ENCODE measurements at regions not wholly inside any gene's neighbourhood (a gene's known extent, or its start where the extent isn't known, plus 50 kb on each side); places are given as distances from the start of the nearest gene placed in this dataset.

DNA sequence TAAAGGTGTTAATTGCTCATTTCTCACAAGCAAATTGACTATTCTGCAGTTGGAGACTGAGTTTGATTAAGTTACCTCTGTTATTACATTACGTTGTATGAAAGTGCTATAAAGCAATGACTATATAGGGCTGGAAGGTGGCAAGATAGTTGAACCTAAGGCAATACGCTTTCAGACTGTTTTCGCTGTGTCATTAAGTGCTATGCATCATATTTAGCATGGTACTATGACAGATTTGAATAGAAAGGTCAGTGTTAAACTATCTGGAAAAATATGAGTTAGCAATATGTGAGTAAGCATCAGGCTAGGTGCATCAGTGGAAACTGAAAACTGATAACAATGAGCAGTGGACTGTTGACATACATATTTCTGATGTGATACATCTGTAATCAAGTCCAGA lies 206.0 kb upstream of the ARHGAP24 start:
- DNase-seq, result no peak

DNA sequence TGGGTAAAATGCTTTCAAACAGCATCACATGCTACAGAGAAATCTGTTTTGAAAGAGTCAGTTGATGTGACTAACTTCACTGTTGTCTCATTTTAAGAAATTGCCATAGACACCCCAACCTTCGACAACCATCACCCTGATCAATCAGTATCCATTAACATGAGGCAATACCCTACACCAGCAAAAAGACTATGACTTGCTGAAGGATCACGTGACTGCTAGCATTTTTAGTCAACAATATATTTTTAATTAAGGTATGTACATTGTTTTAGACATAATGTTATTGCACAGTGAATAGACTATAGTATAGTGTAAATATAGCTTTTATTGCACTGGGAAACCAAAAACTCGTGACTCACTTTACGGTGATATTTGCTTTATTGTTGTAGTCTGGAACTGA lies 200.0 kb upstream of the ARHGAP24 start:
- no peak for DNase-seq

DNA sequence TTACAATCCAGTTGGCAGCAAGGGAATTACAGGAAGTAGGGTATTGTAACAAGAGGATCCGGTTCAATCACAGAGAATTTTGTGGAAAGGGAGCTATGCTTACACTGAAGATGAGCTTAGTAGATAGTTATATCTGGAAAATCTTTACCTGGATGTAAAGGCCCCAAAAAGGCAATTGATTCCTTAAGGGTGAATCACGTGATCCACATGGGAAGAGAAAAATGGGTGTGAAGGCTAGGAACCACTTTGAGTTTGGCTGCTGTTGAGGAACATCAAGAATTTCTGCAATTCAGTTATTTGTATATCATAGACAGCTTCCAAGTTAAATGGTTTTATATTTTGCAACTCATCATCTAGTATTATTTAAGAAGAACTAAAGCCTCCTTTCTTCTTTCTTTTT lies 194.0 kb upstream of the ARHGAP24 start:
- no peak for DNase-seq

DNA sequence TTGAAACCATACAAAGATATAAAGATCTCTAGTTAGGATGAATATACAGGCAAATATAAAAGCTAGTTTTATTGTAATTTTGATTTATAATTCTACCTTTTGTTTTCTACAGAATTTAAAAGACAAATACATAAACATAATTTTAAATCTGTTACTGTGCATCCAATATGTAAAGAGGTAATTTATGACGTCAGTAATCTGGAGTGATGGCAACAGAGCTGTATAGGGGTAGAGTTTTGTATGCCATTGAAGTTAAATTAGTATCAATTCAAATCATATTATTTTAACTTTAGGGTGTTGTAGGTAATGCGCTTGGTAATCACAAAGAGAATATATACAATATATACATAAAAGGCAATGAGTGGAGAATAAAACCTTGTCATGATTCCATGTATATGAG lies 183.7 kb upstream of the ARHGAP24 start:
- DNase-seq, result no peak

DNA sequence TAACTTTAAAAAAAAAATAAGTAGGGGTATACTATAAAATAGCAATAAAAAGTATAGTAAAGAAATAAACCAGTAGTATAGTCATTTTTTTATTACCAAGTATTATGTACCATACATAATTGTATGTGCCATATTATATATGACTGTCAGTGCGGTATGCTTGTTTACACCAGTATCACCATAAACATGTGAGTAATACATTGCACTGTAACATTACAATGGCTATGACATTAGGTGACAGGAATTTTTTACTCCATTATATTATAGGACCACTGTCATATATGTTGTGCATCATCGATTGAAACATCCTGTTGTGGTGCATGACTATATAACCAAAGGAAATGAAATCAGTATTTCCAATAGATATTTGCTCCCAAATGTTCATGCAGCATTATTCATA lies 176.9 kb upstream of the ARHGAP24 start:
- no peak for DNase-seq

DNA sequence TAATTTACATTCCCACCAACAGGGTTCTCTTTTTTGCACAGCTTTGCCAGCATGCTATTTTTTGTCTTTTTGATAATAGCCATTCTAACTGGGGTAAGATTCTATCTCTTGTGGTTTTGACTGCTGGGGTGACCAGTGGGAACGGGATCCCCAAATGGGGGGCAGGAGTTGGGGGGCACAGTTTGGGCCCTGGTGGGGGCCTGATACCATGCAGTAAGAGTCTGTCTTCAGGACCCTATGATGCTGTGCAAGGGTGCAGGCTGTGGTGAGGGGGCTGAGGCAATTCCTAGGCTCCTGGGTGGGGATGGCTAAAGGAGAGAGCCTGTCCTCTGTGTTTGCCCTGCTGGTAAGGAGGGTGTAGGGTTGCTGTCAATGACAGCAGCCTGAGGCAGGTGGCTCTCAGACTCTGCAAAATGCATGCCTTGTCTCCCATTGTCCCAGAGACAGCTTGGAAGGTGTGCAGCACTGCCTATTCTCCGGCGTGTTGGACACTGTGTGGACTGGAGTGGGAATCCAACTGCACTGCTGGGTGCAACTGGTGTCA lies 172.7 kb upstream of the ARHGAP24 start:
- no peak for DNase-seq

DNA sequence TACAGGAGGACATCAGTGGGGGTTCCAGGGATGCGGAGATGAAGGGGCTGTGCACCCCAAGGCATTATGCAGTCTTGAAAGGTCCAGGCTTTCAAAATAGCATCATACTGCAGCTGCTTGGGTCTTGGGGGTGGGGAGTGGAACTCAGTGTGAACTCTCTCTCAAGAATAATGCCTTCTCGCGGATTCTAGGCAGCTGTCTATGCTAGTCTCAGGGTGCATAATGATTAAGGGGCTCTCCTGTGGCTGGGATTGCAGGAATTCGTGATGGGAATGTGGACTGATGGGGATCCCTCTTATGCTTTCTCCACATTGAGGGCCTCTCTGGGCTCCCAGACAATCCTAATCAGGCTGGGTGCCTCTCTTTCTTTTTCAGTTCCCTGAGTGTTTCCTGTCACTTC lies 172.2 kb upstream of the ARHGAP24 start:
- no peak for DNase-seq

DNA sequence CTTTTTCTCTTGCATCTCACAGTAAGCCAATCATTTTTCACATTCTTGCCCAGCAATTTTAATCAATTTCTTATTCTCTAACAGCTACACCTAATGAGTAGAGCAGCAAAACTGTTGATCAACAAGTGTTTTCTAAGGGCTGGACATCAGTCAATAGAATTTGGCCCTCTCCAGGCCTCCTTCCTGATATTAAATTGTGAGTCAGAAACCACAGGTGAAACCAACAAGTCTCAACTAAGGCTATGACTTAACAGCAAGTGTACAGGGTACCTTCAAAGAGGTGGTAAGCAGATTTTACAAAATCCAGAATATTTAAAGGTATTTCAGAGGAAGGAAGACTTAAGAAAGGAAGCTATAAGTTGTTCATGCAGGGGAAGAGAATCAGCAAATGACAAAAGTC lies 156.5 kb upstream of the ARHGAP24 start:
- no peak for DNase-seq

DNA sequence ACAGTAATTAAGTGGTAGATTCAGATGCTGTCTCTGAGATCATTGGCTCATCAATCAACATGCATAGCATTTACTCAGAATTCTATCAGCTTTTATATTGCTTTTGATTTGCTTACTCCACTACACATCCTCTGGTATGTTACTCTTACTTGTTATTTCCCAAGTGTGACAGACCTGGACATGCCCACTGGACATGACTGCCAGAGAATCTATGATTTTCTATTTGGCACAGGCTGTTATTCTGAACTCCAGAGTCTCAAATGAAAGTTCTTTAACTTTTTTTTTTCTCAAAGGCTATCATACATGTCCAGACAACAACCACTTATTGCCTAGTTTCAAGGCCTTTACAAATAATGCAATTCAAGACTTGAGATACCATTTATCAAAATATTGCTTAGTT lies 116.1 kb upstream of the ARHGAP24 start:
- no peak for DNase-seq

DNA sequence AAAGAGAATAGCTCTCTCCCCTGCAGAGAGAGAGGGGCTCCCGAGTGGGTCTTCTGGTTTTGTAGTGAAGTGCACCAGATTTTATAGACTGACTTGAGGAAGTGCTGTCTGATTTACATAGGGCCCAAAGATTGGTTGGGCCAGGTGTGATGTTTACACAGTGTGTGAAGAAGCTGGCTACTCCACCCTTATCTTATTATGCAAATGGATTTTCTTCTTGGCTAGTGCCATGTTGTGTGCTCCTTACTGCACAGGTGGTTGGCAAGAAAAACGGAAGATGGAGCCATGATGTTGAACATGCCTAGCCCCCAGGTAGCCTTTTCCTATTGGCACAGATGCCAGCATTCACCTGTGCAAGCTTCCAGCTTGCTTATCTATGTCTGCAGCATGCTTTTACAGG lies 112.4 kb upstream of the ARHGAP24 start:
- no peak for DNase-seq

DNA sequence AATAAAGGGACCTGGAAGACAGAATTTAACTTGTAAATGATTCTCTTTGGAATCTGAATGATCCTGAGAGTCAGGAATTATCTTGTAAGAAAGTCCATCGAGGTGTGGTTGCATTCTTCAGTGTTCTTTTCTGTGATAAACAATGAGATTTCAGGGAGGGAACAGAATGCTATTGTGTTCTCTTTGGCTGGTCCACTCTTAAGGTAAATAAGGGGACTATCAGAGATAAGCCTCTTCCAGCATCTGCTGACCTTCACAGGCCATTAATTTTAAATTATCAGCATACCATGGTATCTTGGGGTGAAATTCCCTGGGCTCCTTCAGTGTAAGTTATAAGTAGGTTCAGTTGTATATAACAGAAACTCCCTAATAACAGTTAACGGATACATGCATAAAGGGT lies 107.1 kb upstream of the ARHGAP24 start:
- DNase-seq, result no peak

DNA sequence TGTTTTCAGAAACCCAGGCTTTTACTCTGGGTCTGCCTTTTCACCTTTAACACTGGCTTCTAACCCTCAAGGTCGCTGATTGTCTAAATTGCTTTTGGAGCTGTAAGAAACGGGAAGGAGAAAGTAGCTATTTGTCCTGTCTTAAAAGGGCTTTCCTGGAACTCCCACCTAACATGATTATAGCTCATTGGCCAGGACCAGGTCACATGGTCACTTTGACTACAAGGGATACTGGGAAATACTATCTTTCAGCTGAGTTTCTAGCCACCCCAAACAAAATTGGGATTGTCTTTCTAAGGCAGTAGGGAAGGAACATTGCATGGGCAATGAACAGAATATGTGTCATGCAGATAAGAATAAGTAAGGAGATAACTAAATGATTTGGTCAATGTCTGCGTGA lies 106.7 kb upstream of the ARHGAP24 start:
- no peak for DNase-seq

DNA sequence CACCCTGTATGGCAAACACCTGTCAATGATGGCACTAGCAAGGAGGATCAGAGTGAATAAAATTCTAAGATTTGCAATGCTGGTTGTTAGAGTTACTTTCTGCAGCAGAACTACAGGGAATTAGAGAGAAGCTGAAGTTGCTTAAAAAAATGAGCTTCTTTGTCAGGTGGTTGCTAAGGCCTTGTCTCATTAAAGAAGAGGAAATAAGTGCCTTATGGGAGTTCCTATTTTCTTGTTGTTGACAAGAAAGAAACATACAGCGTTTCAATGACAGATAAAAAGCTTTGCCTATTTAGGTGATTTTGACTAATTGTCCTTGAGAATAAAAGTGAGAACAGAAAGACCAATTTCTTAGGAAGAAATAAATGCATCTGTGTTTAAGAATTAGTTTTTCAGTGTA lies 106.0 kb upstream of the ARHGAP24 start:
- DNase-seq, result peak; percentile 12

DNA sequence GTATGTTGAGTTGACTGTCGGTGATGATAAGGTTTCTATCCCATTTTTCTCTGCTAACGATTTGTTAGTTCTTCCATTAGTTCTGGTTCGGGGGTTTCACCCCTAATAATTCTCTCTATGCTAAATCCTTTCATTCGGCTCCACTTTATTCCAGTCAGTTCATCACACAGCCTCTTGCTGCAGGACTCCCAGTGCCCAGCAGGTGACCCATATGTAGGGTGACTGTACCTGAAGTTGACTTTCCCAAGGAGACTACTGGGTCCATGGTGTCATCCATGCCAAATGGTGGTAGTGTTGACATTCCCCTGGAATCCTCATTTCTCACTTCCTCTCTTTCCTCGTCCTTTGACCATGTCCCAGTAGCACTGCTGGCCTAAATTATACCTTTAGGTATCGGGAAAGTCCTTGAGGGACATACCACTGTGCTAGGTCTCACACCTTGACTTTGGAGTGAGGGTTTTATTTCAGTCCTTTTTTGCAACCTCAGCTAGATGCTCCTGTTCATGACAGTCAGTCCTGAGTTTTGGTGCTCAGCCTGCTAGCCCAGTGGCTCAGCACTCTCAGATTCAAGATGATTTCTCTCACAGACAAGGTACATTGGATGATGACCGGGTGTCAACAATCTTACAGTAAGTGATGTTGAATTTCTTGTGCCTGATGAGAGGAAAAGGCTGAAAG lies 105.1 kb upstream of the ARHGAP24 start:
- DNase-seq, result no peak

DNA sequence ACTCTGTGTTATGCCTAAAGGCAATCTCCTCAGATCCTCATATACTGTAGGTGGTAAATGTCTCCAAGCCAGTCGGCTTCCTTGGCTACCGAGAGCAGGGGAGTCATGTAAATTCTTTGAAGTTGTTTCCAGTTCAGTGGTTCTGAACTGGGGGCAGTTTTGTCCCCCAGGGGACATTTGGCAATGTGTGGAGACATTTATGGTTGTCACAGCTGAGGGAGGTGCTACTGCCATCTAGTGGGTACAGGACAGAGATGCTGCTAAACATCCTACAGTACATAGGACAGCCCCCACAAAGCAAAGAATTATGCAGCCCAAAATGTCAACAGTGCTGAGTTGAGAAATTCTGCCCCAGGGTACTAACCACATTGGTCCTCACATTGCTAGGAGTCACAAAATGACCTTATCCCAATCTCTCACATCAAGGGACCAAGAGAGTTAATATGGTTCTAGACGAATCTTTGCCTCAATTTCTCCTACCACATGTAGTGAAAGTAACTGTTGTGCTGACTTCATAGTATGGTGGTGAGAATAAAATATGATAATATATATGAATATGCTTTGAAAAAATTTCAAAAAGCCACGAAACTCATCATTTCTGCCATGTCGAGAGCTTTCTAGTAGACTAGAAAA lies 104.4 kb upstream of the ARHGAP24 start:
- peak; percentile 46 for DNase-seq

DNA sequence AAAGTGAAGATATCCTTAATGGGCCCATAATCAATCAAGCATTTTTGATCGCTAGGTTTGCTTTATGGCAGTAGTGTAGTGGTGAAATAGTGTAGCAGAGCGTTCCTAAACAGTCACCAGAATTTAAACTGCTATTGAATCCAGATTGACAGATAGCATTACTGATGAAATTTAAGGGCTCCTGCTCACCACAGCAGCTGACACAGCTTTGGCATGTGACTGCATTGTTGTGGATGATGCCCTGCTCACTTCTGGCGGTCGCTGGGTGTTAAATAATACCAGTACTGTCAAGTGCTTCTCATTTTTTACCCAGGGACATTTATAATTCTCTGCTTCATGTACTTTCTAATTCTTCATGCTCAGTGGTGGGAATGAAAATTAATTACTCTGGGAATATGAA lies 102.0 kb upstream of the ARHGAP24 start:
- no peak for DNase-seq

DNA sequence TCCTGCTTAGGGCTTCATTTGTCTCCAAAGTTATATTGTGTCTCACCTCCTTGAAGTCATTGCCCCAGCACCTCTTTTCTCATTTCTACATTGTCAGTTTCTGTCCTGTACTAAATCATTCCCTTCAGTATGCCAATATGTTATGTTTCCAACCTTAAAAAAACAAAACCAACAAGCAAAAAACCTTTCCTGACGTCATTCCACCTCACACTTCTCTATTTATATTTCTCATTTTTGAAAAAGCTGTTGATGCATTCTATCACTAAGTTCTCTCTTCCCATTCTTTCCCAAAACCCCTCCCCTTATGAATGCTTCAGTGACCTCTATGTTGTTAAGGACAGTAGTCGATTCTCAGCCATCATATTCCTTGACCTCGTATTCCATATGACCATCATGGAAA lies 98.7 kb upstream of the ARHGAP24 start:
- DNase-seq, result no peak

DNA sequence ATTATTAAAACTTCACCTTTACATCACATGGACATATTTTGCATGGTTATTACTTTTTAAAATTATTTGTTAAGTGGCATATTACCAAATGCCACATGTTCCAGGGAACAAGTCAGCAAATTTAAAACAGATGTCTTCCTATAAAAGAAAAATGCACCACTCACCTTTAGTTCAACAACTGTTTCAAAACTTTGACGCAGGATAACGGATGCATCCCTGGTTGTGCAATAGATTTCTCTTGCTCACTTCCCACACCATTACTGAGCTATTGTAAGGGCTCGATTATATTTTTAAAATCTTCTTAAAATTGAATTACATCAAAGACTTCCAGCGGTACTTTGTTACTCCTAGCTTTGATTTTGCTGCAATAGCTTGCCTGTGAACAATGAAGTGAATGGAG lies 93.0 kb upstream of the ARHGAP24 start:
- DNase-seq, result no peak

DNA sequence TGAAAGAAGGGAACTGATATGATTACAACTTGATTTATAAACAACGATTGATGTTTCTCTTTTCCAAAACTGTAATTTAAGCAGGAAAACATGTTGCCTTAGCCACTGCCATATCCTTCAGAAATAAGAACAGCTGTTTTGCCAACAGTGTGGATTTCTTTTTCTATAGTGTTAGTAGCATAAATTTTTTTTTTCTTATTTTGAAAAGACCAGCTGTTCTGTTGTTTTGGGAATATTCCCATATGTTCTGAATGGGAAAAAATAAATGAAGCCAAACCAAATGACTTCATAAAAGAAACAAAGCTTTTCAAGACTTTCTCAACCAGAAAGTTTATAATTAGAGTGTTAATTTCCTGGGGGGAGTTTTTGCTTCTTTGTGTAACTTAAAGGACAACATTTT lies 83.9 kb upstream of the ARHGAP24 start:
- no peak for DNase-seq

DNA sequence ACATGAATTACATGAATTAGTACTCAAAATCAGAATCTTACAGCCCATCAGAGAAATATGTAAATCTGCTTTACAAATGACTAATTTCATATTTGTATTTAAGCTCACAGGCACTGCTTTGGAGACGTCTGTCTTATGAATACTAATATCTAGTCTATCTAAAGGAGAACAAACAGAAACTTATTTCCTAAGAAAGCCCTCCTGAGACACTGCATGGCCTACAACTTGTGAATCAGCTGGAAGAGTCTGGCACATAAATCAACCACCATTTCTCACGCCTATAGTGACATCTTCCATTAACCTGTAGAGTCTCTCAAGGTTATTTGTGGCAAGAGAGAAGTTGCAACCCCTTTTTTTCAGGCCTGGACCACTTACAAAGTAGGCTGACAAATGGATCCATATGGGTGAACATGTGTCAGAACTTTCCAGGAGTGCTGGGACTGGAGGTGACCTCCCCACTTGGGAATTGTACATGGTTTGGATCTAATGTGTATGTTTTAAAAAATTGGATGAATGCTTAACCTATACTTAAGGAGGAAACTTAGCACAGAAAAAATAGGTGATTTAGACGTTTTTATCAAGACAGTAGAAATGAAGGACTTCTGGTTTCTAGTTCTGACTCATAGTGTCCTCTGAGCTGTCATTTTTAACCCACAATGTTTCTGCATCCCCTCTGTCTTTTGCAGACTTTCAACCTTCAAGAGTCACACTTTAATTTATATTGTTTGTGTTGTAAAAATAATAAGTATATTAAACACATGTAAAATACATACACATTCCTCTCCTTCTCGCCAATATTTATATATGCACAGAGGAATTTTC lies 83.2 kb upstream of the ARHGAP24 start:
- DNase-seq, result no peak

DNA sequence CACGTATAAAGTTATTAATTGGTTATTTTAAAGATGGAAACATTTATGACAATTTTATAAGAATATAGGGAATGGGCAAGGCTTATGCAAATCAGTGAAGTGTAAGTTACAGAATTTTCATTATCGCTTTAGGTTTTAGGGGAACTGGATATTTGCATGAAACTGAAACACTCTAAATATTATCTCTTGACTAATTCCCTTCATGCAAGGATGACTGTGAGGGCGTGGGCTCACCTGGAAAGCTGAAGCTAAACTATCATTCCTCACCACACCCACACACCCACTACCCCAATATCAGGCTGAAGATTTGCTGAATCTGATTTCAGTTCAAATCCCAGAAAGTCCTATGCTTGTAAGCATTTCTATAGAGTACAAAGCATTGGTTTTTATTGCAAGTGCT lies 81.7 kb upstream of the ARHGAP24 start:
- DNase-seq, result no peak

DNA sequence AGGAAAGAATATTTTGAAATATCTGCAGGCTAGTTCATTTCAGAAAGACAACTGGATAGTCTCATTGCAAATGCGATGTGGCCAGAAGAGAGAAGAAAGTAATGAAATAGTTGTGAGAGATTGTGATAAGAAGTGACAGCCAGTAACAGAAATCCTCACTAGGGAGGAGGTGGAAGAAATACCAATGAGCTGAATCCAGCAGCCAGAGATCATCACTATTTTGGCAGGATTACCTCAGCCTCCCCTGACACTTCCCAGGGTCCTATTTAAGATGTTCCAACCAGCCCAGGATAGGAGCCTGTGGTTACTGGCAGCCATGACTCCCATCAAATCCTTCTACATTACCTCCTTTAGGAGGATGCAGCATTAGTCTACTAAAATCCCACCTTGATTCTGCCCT lies 76.7 kb upstream of the ARHGAP24 start:
- DNase-seq, result no peak

DNA sequence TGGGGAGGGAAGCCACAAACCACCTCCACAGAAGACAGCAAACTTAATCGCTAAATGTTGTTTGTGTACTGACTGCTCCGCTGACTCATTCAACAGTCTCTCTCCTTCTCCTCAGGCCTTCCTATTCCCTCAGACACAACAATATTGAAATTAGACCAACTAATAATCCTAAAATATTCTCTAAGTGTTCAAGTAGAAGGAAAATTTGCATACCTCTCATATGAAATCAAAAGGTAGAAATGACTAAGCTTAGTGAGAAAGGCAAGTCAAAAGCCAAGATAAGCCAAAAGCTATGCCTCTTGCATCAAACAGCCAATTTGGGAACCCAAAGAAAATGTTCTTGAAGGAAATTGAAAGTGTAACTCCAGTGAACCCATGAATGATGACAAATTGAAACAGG lies 75.7 kb upstream of the ARHGAP24 start:
- no peak for DNase-seq

DNA sequence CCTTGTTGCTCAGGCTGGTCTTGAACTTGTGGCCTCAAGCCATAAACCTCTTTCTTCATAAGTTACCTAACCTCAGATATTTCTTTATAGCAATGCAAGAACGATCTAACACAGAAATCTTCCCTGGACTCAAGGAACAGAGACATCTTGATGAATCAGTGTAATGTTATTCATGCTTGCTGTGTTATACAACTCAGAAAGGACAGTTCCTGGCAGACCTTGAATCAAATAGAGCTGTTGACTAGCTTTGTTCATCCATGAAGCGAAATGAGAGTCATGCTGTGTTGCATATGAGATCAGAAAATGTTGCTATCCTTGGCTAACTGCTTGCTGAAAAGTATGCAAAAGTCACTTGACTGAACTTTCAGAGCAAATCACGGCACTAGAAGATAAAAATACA lies 72.6 kb upstream of the ARHGAP24 start:
- no peak for DNase-seq
